Activated naive CD4-positive, alpha-beta T cell treated with anti-CD3 and anti-CD28 coated beads, Interleukin-2, amount 10 ng/mL, durations not matched to agents 7 days and 5 days (primary cell): ENCODE measurements at regions not wholly inside any gene's neighbourhood (a gene's known extent, or its start where the extent isn't known, plus 50 kb on each side); places are given as distances from the start of the nearest gene placed in this dataset.

Experiments
- CTCF ChIA-PET: fragments of 350-600 bp; sonication (Branson Sonifier 250); formaldehyde crosslinking; loops from one replicate; lab custom pipeline; 2021; ENCODE audit warnings: antibody characterized with exemption; lab: Charles Lee
- DNase-seq: peaks from one replicate; pipeline ENCODE4 v3.0.0-alpha.2; 2020
- H3K27ac Mint-ChIP-seq: one replicate; pipeline ENCODE4 v1.8.0; 2021; ENCODE audit warnings: mild to moderate bottlenecking, moderate library complexity, mixed read lengths
- H3K27me3 Mint-ChIP-seq: one replicate; pipeline ENCODE4 v1.8.0; 2021; ENCODE audit warnings: mild to moderate bottlenecking, mixed read lengths
- H3K36me3 Mint-ChIP-seq: one replicate; pipeline ENCODE4 v1.8.0; 2021; ENCODE audit warnings: mixed read lengths
- H3K4me1 Mint-ChIP-seq: one replicate; pipeline ENCODE4 v1.8.0; 2021; ENCODE audit warnings: mixed read lengths
- H3K4me3 Mint-ChIP-seq: one replicate; pipeline ENCODE4 v1.8.0; 2021; ENCODE audit warnings: mild to moderate bottlenecking, moderate library complexity, mixed read lengths
- H3K9me3 Mint-ChIP-seq: one replicate; pipeline ENCODE4 v1.8.0; 2021; ENCODE audit warnings: mixed read lengths

GRCh38 chr2:147352264-147353071 lies 492.4 kb upstream of the ACVR2A start:
- peaks cover 11% of the 10 kb centered on the region for H3K27me3 Mint-ChIP-seq
- H3K4me3 Mint-ChIP-seq: no peak overlapping the region
- CTCF ChIA-PET: interaction anchor here (0.6 kb wide), 1 partner anchor 256 kb away, joined by 3 read pairs; no protein-coding TSS in a partner anchor
- H3K27ac Mint-ChIP-seq: no peak overlapping the region
- H3K9me3 Mint-ChIP-seq: no peaks in the 10 kb centered on the region
- H3K36me3 Mint-ChIP-seq: no peaks in the 10 kb centered on the region
- DNase-seq: no peak
- H3K4me1 Mint-ChIP-seq: no peaks in the 10 kb centered on the region

- no peak overlapping the region for H3K4me3 Mint-ChIP-seq
- H3K4me1 Mint-ChIP-seq: no peaks in the 10 kb centered on the region
- DNase-seq: no peak
- no peaks in the 10 kb centered on the region for H3K9me3 Mint-ChIP-seq
- no peak overlapping the region for H3K27ac Mint-ChIP-seq
- CTCF ChIA-PET: interaction anchor here (0.6 kb wide), 1 partner anchor 257 kb away, joined by 3 read pairs; no protein-coding TSS in a partner anchor
- no peaks in the 10 kb centered on the region for H3K36me3 Mint-ChIP-seq
- H3K27me3 Mint-ChIP-seq: peaks cover 13% of the 10 kb centered on the region
Measured at GRCh38 chr2:147351784-147352183, 493.0 kb upstream of the ACVR2A start.

DNA sequence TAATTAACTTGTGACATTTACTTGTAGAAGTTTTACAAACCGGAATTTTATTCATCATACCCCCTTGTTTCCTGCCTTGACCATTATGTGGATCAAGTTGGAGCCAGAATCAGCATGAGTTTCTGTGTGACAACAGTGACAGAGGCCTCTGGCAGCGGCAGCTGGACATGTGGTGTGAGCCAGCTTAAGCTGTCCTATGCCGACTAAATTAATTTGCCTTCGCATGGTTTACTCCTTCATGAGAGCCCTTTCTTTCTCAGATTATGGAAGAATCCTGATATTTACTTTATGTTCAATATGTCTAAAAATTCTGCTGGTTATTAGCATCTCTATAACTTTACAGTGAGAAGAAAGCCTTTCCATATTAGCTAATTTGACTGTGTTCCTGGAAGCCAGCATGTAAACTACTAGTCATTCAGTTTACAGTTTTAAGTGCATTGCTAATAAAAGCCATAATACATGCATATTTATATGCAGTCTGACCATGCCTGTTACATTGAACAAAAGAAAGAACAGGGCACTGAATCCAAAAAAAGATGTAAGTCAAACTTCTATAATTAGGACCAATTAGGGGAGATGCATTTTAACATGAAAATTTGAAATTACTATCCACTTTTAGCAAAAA lies 495.8 kb upstream of the ACVR2A start:
- H3K36me3 Mint-ChIP-seq: peaks cover 3% of the 10 kb centered on the region

GRCh38 chr2:147346142-147346541 lies 498.7 kb upstream of the ACVR2A start:
- CTCF ChIA-PET: interaction anchor here (0.6 to 0.9 kb wide), 2 partner anchors 13 to 541 kb away, joined by 3 read pairs; no protein-coding TSS in a partner anchor
- DNase-seq: no peak
- no peaks in the 10 kb centered on the region for H3K4me1 Mint-ChIP-seq
- H3K27ac Mint-ChIP-seq: no peak overlapping the region
- no peak overlapping the region for H3K4me3 Mint-ChIP-seq
- peaks cover 5% of the 10 kb centered on the region for H3K36me3 Mint-ChIP-seq
- H3K9me3 Mint-ChIP-seq: peaks cover 18% of the 10 kb centered on the region
- peaks cover 18% of the 10 kb centered on the region for H3K27me3 Mint-ChIP-seq

More for the DNA sequence above, 495.8 kb upstream of the ACVR2A start:
- CTCF ChIA-PET: no interaction called here
- Mint-ChIP-seq H3K27ac (no peak overlapping the region), H3K4me1 (no peaks in the 10 kb centered on the region), H3K27me3 (peaks cover 13% of the 10 kb centered on the region), H3K9me3 (peaks cover 16% of the 10 kb centered on the region), H3K4me3 (no peak overlapping the region)
- no peak for DNase-seq

DNA sequence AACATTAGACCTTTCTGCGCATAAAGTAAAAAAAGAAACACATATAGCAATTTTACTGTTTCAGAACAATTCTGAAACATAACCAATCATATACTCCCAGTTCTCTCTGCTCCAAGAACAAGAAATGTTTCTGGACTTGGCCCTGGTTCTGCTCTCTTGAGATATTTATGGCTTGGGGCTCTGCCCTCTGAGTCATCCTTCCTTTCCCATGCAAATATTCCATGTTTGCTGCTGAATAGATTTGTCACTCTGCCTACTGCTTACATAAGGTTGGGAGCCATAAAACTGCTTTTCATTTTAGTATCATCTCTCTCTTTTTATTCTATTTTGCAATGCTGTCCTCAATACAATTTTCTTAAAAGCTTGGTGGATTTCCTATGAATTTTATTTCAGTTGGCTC lies 499.6 kb upstream of the ACVR2A start:
- CTCF ChIA-PET: no interaction called here
- H3K9me3 Mint-ChIP-seq: peaks cover 18% of the 10 kb centered on the region
- no peak for DNase-seq
- H3K36me3 Mint-ChIP-seq: peaks cover 5% of the 10 kb centered on the region
- H3K4me3 Mint-ChIP-seq: no peak overlapping the region
- H3K4me1 Mint-ChIP-seq: no peaks in the 10 kb centered on the region
- no peak overlapping the region for H3K27ac Mint-ChIP-seq
- peaks cover 18% of the 10 kb centered on the region for H3K27me3 Mint-ChIP-seq

- Mint-ChIP-seq H3K9me3 (peaks cover 18% of the 10 kb centered on the region), H3K27me3 (peaks cover 5% of the 10 kb centered on the region), H3K27ac (no peak overlapping the region), H3K36me3 (peaks cover 5% of the 10 kb centered on the region), H3K4me1 (peaks cover 2% of the 10 kb centered on the region), H3K4me3 (no peak overlapping the region)
- CTCF ChIA-PET: interaction anchor here (0.7 kb wide), 1 partner anchor 569 kb away, joined by 3 read pairs; no protein-coding TSS in a partner anchor
- no peak for DNase-seq
Measured at GRCh38 chr2:147342329-147342728, 502.5 kb upstream of the ACVR2A start.

GRCh38 chr2:147331790-147332419 lies 512.9 kb upstream of the ACVR2A start:
- CTCF ChIA-PET: interaction anchor here (0.5 to 2.4 kb wide), 10 partner anchors 33 to 287 kb away, joined by 3 to 18 read pairs (median 4); no protein-coding TSS in a partner anchor
- H3K27ac Mint-ChIP-seq: peak overlapping the region; percentile 63
- peaks cover 4% of the 10 kb centered on the region for H3K36me3 Mint-ChIP-seq
- peaks cover 3% of the 10 kb centered on the region for H3K27me3 Mint-ChIP-seq
- H3K9me3 Mint-ChIP-seq: peaks cover 6% of the 10 kb centered on the region
- no peak overlapping the region for H3K4me3 Mint-ChIP-seq
- H3K4me1 Mint-ChIP-seq: peaks cover 35% of the 10 kb centered on the region
- peak; percentile 67 for DNase-seq

DNA sequence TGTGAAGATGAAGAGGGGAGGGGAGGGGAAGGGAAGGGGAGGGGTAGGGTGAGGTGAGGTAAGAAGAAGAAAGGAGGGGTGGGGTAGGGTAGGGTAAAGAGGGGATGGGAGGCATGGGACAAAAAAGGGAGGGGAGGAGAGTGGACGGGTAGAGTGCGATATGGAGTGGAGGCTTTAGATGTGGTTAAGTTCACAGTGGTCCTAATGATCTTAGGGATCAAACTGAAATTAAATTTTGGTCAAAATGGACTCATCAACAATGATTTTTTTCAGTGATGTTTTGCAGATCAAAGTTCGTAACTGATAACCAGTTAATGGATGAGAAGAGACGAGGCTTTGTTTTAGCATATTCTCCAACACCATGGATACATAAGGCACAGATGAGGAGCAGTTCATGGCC lies 513.9 kb upstream of the ACVR2A start:
- peaks cover 42% of the 10 kb centered on the region for H3K4me1 Mint-ChIP-seq
- H3K27ac Mint-ChIP-seq: no peak overlapping the region
- no peak for DNase-seq
- no peaks in the 10 kb centered on the region for H3K27me3 Mint-ChIP-seq
- CTCF ChIA-PET: interaction anchor here (0.6 to 2.4 kb wide), 5 partner anchors 11 to 286 kb away, joined by 4 to 18 read pairs (median 11); no protein-coding TSS in a partner anchor
- H3K36me3 Mint-ChIP-seq: peaks cover 4% of the 10 kb centered on the region
- H3K9me3 Mint-ChIP-seq: peaks cover 6% of the 10 kb centered on the region
- no peak overlapping the region for H3K4me3 Mint-ChIP-seq

DNA sequence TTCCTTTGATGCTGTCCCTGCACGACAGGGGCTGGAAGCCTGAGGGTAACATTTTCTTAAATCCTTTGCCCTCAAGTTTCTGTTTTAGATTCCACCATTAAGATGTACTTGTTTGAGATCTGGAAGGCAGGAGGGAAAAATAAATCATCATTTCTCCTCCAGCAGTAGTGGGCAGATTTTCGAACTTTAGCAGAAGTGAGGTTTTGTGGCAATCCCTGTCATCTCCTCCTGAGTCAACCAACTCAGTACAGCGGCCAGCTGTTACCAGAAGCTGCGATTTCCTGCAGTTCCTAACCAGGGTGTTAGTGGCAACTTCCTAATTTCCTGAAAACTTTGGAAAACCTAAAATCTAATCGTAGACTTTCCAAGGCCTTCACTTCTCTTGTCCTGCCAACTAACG lies 517.2 kb upstream of the ACVR2A start:
- no peaks in the 10 kb centered on the region for H3K27me3 Mint-ChIP-seq
- no peak for DNase-seq
- no peak overlapping the region for H3K4me3 Mint-ChIP-seq
- H3K36me3 Mint-ChIP-seq: peaks cover 9% of the 10 kb centered on the region
- H3K27ac Mint-ChIP-seq: peak overlapping the region; percentile 82
- H3K9me3 Mint-ChIP-seq: peaks cover 2% of the 10 kb centered on the region
- CTCF ChIA-PET: interaction anchor here (0.9 to 3.1 kb wide), 5 partner anchors 28 to 582 kb away, joined by 3 to 7 read pairs (median 5); no protein-coding TSS in a partner anchor
- peaks cover 38% of the 10 kb centered on the region for H3K4me1 Mint-ChIP-seq

DNA sequence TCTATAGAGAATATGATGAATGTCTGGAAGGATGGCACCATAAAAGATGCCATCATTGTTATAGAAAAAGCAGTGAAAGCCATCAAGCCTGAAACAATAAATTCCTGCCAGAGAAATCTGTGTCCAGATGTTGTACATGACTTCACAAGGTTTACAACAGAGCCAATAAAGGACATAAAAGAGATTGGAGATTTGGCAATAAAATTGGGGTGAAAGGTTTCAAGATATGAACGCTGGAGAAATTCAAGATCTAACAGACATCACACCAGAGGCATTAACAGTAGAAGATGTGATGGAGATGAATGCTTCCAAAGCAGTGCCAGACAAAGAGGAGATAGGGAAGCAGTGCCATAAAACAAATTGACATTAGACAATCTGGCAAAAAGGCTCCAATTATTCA lies 518.8 kb upstream of the ACVR2A start:
- Mint-ChIP-seq H3K27ac (no peak overlapping the region), H3K4me3 (no peak overlapping the region), H3K9me3 (peaks cover 13% of the 10 kb centered on the region), H3K4me1 (peaks cover 23% of the 10 kb centered on the region), H3K36me3 (peaks cover 15% of the 10 kb centered on the region), H3K27me3 (no peaks in the 10 kb centered on the region)
- CTCF ChIA-PET: interaction anchor here (3.1 kb wide), 1 partner anchor 27 kb away, joined by 7 read pairs; no protein-coding TSS in a partner anchor
- no peak for DNase-seq

DNA sequence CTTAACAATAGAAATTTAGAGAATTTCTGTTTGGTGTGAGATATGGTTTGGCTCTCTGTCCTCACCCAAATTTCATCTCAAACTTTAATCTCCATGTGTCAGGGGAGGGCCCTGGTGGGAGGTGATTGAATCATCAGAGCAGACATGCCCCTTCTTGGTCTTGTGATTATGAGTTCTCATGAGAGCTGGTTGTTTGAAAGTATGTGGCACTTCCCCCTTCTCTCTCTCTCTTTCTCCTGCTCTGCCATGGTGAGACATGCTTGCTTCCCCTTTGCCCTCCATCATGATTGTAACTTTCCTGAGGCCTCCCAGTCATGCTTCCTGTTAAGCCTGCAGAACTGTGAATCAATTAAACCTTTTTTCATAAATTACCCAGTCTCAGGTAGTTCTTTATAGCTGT lies 524.7 kb upstream of the ACVR2A start:
- no peaks in the 10 kb centered on the region for H3K27me3 Mint-ChIP-seq
- DNase-seq: no peak
- no peak overlapping the region for H3K27ac Mint-ChIP-seq
- peaks cover 54% of the 10 kb centered on the region for H3K9me3 Mint-ChIP-seq
- peaks cover 34% of the 10 kb centered on the region for H3K36me3 Mint-ChIP-seq
- CTCF ChIA-PET: interaction anchor here (0.6 kb wide), 1 partner anchor 11 kb away, joined by 4 read pairs; no protein-coding TSS in a partner anchor
- H3K4me1 Mint-ChIP-seq: no peaks in the 10 kb centered on the region
- no peak overlapping the region for H3K4me3 Mint-ChIP-seq

GRCh38 chr2:147311058-147311430 lies 533.8 kb upstream of the ACVR2A start:
- H3K27me3 Mint-ChIP-seq: no peaks in the 10 kb centered on the region
- no peak for DNase-seq
- no peak overlapping the region for H3K27ac Mint-ChIP-seq
- no peak overlapping the region for H3K4me3 Mint-ChIP-seq
- peaks cover 21% of the 10 kb centered on the region for H3K9me3 Mint-ChIP-seq
- CTCF ChIA-PET: interaction anchor here (0.8 kb wide), 1 partner anchor 228 kb away, joined by 4 read pairs; no protein-coding TSS in a partner anchor
- H3K36me3 Mint-ChIP-seq: peaks cover 15% of the 10 kb centered on the region
- peaks cover 7% of the 10 kb centered on the region for H3K4me1 Mint-ChIP-seq

DNA sequence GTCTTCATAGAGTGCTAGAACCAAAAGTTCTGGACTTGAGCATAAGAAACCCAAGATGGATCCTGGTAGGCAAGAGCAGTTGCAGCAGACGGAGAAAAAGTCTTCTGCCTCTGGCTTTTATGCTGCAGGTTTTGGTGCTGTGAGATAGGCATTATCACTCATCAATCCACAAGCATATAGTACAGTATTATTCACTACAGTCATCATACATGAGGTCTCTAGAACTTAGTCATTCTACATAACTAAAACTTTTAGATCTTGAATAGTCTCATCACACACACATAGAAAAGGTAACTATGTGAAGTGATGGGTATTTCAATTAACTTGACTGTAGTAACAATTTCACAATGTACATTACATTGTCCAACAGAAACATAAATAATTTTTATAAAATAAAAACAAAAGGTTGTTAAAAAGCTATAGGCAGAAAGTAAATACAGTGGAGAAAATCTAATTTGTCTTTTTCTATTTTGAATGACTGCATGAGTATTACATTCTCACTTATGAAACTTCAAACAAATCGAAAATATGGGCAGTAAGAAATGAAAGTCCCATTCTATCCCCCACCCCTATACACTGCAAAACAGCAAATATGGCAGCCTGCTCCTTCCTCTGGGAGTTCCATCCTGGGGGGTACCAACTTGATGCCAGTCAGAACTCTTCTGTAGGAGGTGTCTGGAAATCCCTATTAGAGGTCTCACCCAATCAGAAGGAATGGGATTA lies 534.3 kb upstream of the ACVR2A start:
- DNase-seq: no peak
- Mint-ChIP-seq H3K27ac (no peak overlapping the region), H3K4me3 (no peak overlapping the region), H3K4me1 (peaks cover 7% of the 10 kb centered on the region), H3K9me3 (peaks cover 18% of the 10 kb centered on the region), H3K36me3 (peaks cover 17% of the 10 kb centered on the region), H3K27me3 (no peaks in the 10 kb centered on the region)
- CTCF ChIA-PET: interaction anchor here (0.8 kb wide), 1 partner anchor 228 kb away, joined by 4 read pairs; no protein-coding TSS in a partner anchor
